Transverse colon (tissue), 4 donors: ENCODE measurements at regions not wholly inside any gene's neighbourhood (a gene's known extent, or its start where the extent isn't known, plus 50 kb on each side); places are given as distances from the start of the nearest gene placed in this dataset.

Experiments used
- POLR2A ChIP-seq: fragments of 450-650 bp; IDR thresholded peaks from one replicate; pipeline ENCODE4 v1.6.1; 2016; ENCODE audit warnings: antibody characterized with exemption, mild to moderate bottlenecking, moderate library complexity
- POLR2AphosphoS5 ChIP-seq, 3 donors: sonication (generic); formaldehyde crosslinking; IDR thresholded peaks; one replicate each; pipeline ENCODE4 v1.6.1; 2016; ENCODE audit warnings: antibody characterized with exemption in 3 of 3
- TF ChIP-seq, protein P1 (sequence below), 5 experiments: fragments of 200-600 bp in 3 of 5; fragments of 450-650 bp in 2 of 5; sonication (generic) in 3 of 5; IDR thresholded peaks; 1 replicate in 2 of 5; 2 replicates in 3 of 5; pipeline ENCODE4 v1.5.1; 2016 to 2017; ENCODE audit warnings: antibody characterized with exemption in 5 of 5, inconsistent platforms in 3 of 5, mild to moderate bottlenecking in 2 of 5, moderate library complexity in 1 of 5

DNA sequence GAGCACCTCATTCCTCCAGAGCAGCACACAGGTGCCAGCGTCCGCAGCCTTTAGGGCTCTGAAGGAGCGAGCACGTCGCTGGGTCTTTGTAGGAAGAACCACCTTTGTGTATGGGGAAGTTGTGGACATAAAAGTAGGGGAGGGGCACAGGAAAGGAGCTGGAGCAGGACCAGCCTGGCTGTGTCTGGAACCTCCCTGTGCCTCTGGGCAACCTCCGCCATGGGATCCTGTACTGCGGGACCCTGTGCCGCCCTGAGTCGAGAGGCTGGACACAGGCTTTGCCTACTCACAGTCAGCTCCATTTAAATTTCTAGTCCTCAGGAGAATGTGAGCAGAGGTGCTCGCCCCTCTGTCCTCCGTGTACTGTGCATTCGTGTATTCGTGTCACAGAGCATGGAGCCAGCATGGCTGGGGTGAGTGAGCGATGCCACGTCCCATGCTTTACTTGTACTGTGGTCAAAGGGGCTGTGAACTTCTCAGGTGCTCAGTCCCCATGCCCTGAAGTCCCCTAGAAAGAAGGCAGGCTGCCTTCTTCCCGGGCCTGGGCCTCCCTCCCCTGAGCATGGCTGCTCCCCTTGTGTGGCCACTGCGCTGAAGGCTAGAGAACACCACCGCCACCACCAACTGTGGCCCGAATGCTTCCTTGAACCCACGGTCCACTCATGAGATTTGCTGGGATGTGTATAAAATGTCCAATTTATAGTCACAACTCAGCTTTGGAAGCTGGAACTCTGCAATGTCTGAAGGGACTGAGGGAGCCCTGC, 99.9 kb downstream of the TEX29 start:
- TF ChIP-seq, protein P1, sequence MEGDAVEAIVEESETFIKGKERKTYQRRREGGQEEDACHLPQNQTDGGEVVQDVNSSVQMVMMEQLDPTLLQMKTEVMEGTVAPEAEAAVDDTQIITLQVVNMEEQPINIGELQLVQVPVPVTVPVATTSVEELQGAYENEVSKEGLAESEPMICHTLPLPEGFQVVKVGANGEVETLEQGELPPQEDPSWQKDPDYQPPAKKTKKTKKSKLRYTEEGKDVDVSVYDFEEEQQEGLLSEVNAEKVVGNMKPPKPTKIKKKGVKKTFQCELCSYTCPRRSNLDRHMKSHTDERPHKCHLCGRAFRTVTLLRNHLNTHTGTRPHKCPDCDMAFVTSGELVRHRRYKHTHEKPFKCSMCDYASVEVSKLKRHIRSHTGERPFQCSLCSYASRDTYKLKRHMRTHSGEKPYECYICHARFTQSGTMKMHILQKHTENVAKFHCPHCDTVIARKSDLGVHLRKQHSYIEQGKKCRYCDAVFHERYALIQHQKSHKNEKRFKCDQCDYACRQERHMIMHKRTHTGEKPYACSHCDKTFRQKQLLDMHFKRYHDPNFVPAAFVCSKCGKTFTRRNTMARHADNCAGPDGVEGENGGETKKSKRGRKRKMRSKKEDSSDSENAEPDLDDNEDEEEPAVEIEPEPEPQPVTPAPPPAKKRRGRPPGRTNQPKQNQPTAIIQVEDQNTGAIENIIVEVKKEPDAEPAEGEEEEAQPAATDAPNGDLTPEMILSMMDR (IDR thresholded peaks at IDR 0.05) = no peak
- TF ChIP-seq POLR2A (no peak), POLR2AphosphoS5 (IDR thresholded peaks at IDR 0.05) (no peak)
